ENCODE measurements at regions not wholly inside any gene's neighbourhood (a gene's known extent, or its start where the extent isn't known, plus 50 kb on each side); places are given as distances from the start of the nearest gene placed in this dataset.

DNA sequence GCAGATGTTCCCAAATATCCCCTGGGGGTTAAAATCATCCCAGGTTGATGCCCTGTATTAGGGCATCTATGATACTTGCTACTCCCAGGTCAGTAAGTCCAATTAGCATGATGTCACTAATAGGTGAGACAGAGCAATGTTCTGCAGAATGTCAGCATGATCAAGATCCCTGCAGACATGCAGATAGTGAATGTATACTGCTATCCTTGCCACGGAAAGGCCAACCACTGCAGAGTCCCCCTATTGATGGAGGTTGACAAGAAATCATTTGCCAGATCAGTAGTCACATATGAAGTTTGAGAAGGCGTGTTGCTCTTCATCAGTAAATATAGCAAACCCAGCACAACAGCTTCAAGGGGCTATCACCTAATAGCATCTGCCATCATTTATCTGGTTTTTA, 97.4 kb downstream of the SETD4 start:
- Histone ChIP-seq H3K4me1 (no peaks in the 10 kb centered on the region), H3K27me3 (no peaks in the 10 kb centered on the region), H3K4me3 (no peak overlapping the region), H3K9me3 (no peaks in the 10 kb centered on the region), H3K27ac (no peak overlapping the region), H3K36me3 (no peaks in the 10 kb centered on the region)
- TF ChIP-seq CTCF (IDR thresholded peaks at IDR 0.05): no peak
- TF ChIP-seq POLR2A (IDR thresholded peaks at IDR 0.05): no peak
- DNase-seq: no peak

GRCh38 chr21:35954066-35954465, 106.3 kb downstream of the SETD4 start:
- no peak for DNase-seq
- no peaks in the 10 kb centered on the region for H3K4me1 ChIP-seq
- H3K36me3 ChIP-seq: no peaks in the 10 kb centered on the region
- no peaks in the 10 kb centered on the region for H3K27me3 ChIP-seq
- H3K27ac ChIP-seq: no peak overlapping the region
- no peaks in the 10 kb centered on the region for H3K9me3 ChIP-seq
- TF ChIP-seq POLR2A (IDR thresholded peaks at IDR 0.05) (no peak), CTCF (IDR thresholded peaks at IDR 0.05) (no peak)
- no peak overlapping the region for H3K4me3 ChIP-seq

- DNase-seq: no peak
- no peak overlapping the region for H3K27ac ChIP-seq
- no peak for TF ChIP-seq POLR2A (IDR thresholded peaks at IDR 0.05)
- no peak for TF ChIP-seq CTCF (IDR thresholded peaks at IDR 0.05)
- no peaks in the 10 kb centered on the region for H3K36me3 ChIP-seq
- no peak overlapping the region for H3K4me3 ChIP-seq
- no peaks in the 10 kb centered on the region for H3K27me3 ChIP-seq
- no peaks in the 10 kb centered on the region for H3K9me3 ChIP-seq
- H3K4me1 ChIP-seq: no peaks in the 10 kb centered on the region
Measured at GRCh38 chr21:35953597-35953996, 106.7 kb downstream of the SETD4 start.

DNA sequence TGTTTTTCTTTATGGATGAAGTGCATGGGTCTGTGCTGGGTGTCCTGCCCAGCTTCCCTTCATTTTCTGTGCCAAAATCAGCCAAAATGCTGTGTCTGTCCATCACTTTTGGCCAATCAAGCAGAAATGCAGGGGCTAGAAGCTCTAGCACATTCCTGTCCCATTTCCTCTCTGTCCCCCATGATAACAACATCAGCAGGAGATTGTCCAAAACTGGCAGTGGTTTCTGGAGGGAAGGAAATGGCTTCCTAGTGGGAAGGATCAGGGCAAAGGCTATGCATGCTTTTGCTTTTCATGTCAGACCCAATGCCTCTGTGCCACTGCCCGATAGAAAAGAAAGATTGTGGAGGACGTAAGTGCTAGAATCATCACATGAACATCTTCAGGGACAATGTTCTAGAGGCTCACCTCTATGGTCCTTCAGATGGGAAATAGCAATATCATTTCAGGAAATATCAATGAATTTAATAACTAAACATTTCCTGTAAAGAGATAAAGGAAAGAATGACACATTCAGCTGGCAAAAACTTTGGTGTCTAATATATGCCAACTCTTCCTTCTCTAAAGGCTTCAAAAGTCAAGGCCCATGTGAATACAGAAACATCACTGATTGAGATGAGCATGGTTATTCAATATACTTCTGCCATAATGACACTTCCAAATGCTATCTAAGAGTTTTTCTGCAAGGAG, 107.5 kb downstream of the SETD4 start:
- H3K27ac ChIP-seq: no peak overlapping the region

DNA sequence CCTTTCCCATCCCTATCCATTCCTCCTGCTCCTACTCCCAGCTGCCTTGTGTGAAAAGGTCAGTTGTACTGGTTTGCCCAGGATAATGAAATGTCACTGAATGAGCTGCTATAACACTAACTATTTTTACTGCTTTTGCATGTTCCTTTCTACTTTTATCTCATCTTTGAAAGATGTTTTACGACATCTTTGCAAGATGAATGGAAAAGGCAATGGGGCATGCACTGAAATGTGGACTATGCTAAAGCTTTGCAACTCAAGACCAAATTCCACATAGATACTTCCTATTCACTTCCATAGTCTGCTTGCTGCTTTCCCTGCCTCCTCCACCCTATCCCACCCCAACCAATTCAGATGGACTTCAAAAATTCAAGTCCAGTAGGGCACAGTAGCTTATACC, 111.3 kb downstream of the SETD4 start:
- no peaks in the 10 kb centered on the region for H3K4me1 ChIP-seq
- no peak overlapping the region for H3K4me3 ChIP-seq
- no peak for DNase-seq
- H3K27ac ChIP-seq: no peak overlapping the region
- no peaks in the 10 kb centered on the region for H3K9me3 ChIP-seq
- H3K27me3 ChIP-seq: no peaks in the 10 kb centered on the region
- H3K36me3 ChIP-seq: no peaks in the 10 kb centered on the region
- TF ChIP-seq POLR2A (IDR thresholded peaks at IDR 0.05) (no peak), CTCF (IDR thresholded peaks at IDR 0.05) (no peak)

More for the DNA sequence above, 107.5 kb downstream of the SETD4 start:
- H3K4me1 ChIP-seq: no peaks in the 10 kb centered on the region
- TF ChIP-seq POLR2A (IDR thresholded peaks at IDR 0.05) (no peak), CTCF (IDR thresholded peaks at IDR 0.05) (no peak)
- H3K9me3 ChIP-seq: no peaks in the 10 kb centered on the region
- DNase-seq: no peak
- no peaks in the 10 kb centered on the region for H3K36me3 ChIP-seq
- no peaks in the 10 kb centered on the region for H3K27me3 ChIP-seq
- no peak overlapping the region for H3K4me3 ChIP-seq
